Stomach (tissue), 8 donors: ENCODE measurements at regions not wholly inside any gene's neighbourhood (a gene's known extent, or its start where the extent isn't known, plus 50 kb on each side); places are given as distances from the start of the nearest gene placed in this dataset.

Source experiments
- DNase-seq, 2 donors: peaks; one replicate each; pipeline versions ENCODE4 v3.0.0 to v3.0.0-alpha.2; 2013 to 2019
- H3K27ac ChIP-seq, 5 donors: fragments of 200-600 bp in 4 of 5; sonication (generic) in 4 of 5; one replicate each; pipeline ENCODE4 v1.5.1; 2013 to 2019; ENCODE audit warnings: mild to moderate bottlenecking in 1 of 5, moderate library complexity in 1 of 5
- H3K27me3 ChIP-seq, 3 donors: fragments of 200-600 bp; sonication (generic); one replicate each; pipeline ENCODE4 v1.5.1; 2017 to 2019; ENCODE audit warnings: mixed run types in 1 of 3
- H3K36me3 ChIP-seq, 4 donors: fragments of 200-600 bp; sonication (generic); 1 replicate in 3 of 4; 2 replicates in 1 of 4; pipeline ENCODE4 v1.5.1; 2016 to 2019
- H3K4me1 ChIP-seq, 4 donors: fragments of 200-600 bp; sonication (generic); one replicate each; pipeline ENCODE4 v1.5.1; 2016 to 2019
- H3K4me3 ChIP-seq, 4 donors: fragments of 200-600 bp; sonication (generic) in 3 of 4; one replicate each; pipeline ENCODE4 v1.5.1; 2016 to 2019; ENCODE audit warnings: mild to moderate bottlenecking in 1 of 4
- H3K9me3 ChIP-seq, 4 donors: fragments of 200-600 bp; sonication (generic); one replicate each; pipeline ENCODE4 v1.5.1; 2016 to 2019
- EP300 ChIP-seq: sonication (generic); formaldehyde crosslinking; IDR thresholded peaks from one replicate; pipeline ENCODE4 v1.6.1; 2017; ENCODE audit warnings: antibody characterized with exemption
- POLR2A ChIP-seq, 4 donors: fragments of 450-650 bp; IDR thresholded peaks; one replicate each; pipeline ENCODE4 v1.6.1; 2016; ENCODE audit warnings: antibody characterized with exemption in 4 of 4, control low read depth in 2 of 4, mild to moderate bottlenecking in 1 of 4, moderate library complexity in 1 of 4
- POLR2AphosphoS5 ChIP-seq, 3 donors: sonication (generic); formaldehyde crosslinking; IDR thresholded peaks; one replicate each; pipeline ENCODE4 v1.6.1; 2016; ENCODE audit warnings: antibody characterized with exemption in 3 of 3
- WGBS, 5 donors: extraction: QIAGEN DNeasy Blood & Tissue Kit in 3 of 5; methylation state at CpG; one replicate each; pipeline versions ENCODE4 v1.1.5 to v1.1.7; 2013 to 2018; 5-methylcytosine and 5-hydroxymethylcytosine counted together
- intact Hi-C: fragments of 100-400 bp; cut with DNase I; formaldehyde crosslinking; loops from one replicate; pipeline ENCODE4 v1.15.1; 2023; ENCODE audit warnings: low total_unique reads
- TF ChIP-seq, protein P1 (sequence below), 7 experiments: fragments of 450-650 bp in 4 of 7; fragments of 200-600 bp in 3 of 7; sonication (generic) in 3 of 7; IDR thresholded peaks; one replicate each; pipeline ENCODE4 v1.5.1; 2016 to 2019; ENCODE audit warnings: antibody characterized with exemption in 7 of 7, control low read depth in 2 of 7, mild to moderate bottlenecking in 1 of 7
- donor health status: healthy with polysubstance abuse.
- donor health status: Bipolar disorder and iron deficiency.
- donor health status: healthy.

- no peak for DNase-seq
- H3K27ac ChIP-seq: no peak overlapping the region
- no peaks in the 10 kb centered on the region for H3K27me3 ChIP-seq
- intact Hi-C loops: no loop called here
- peaks cover 0 to 6% (median 0%) of the 10 kb centered on the region in 4 donors for H3K4me1 ChIP-seq
- no peaks in the 10 kb centered on the region for H3K9me3 ChIP-seq
- no peak for TF ChIP-seq EP300
- no peak for TF ChIP-seq POLR2AphosphoS5 (IDR thresholded peaks at IDR 0.05)
- no peak for TF ChIP-seq POLR2A (IDR thresholded peaks at IDR 0.05)
- TF ChIP-seq, protein P1, sequence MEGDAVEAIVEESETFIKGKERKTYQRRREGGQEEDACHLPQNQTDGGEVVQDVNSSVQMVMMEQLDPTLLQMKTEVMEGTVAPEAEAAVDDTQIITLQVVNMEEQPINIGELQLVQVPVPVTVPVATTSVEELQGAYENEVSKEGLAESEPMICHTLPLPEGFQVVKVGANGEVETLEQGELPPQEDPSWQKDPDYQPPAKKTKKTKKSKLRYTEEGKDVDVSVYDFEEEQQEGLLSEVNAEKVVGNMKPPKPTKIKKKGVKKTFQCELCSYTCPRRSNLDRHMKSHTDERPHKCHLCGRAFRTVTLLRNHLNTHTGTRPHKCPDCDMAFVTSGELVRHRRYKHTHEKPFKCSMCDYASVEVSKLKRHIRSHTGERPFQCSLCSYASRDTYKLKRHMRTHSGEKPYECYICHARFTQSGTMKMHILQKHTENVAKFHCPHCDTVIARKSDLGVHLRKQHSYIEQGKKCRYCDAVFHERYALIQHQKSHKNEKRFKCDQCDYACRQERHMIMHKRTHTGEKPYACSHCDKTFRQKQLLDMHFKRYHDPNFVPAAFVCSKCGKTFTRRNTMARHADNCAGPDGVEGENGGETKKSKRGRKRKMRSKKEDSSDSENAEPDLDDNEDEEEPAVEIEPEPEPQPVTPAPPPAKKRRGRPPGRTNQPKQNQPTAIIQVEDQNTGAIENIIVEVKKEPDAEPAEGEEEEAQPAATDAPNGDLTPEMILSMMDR (IDR thresholded peaks at IDR 0.05): no peak
- no peaks in the 10 kb centered on the region for H3K36me3 ChIP-seq
- 84 to 89% (median 87%) methylated on average over 22 to 24 of the region's 24 CpGs for WGBS, 5 donors
- H3K4me3 ChIP-seq: no peak overlapping the region
Measured at GRCh38 chr6:170232186-170233002, 58.5 kb downstream of the DLL1 start.

GRCh38 chr6:170231293-170232185 lies 59.3 kb downstream of the DLL1 start:
- intact Hi-C loops: no loop called here
- Histone ChIP-seq H3K36me3 (no peaks in the 10 kb centered on the region), H3K4me1 (peaks cover 0 to 6% (median 0%) of the 10 kb centered on the region in 4 donors), H3K4me3 (no peak overlapping the region), H3K9me3 (no peaks in the 10 kb centered on the region), H3K27ac (no peak overlapping the region), H3K27me3 (no peaks in the 10 kb centered on the region)
- TF ChIP-seq POLR2AphosphoS5 (IDR thresholded peaks at IDR 0.05) (no peak), POLR2A (IDR thresholded peaks at IDR 0.05) (no peak), EP300 (no peak)
- TF ChIP-seq, protein P1 (IDR thresholded peaks at IDR 0.05): no peak
- DNase-seq: no peak
- 78 to 83% (median 81%) methylated on average over 22 of the region's 22 CpGs for WGBS, 5 donors

- WGBS, 5 donors: 83 to 90% (median 85%) methylated on average over 19 of the region's 19 CpGs
- Histone ChIP-seq H3K27ac (no peak overlapping the region), H3K27me3 (no peaks in the 10 kb centered on the region), H3K4me1 (peaks cover 0 to 8% (median 1%) of the 10 kb centered on the region in 4 donors), H3K4me3 (no peak overlapping the region), H3K9me3 (no peaks in the 10 kb centered on the region), H3K36me3 (no peaks in the 10 kb centered on the region)
- DNase-seq: no peak
- intact Hi-C loops: no loop called here
- TF ChIP-seq EP300 (no peak), POLR2AphosphoS5 (IDR thresholded peaks at IDR 0.05) (no peak), POLR2A (IDR thresholded peaks at IDR 0.05) (no peak)
- TF ChIP-seq, protein P1 (IDR thresholded peaks at IDR 0.05): no peak
Measured at GRCh38 chr6:170230520-170231292, 60.2 kb downstream of the DLL1 start.
